ENCODE measurements at regions not wholly inside any gene's neighbourhood (a gene's known extent, or its start where the extent isn't known, plus 50 kb on each side); places are given as distances from the start of the nearest gene placed in this dataset.

GRCh38 chr1:55386456-55386855, 171.3 kb upstream of the USP24 start:
- no peak overlapping the region for H3K27ac ChIP-seq
- no peak for DNase-seq (ENCODE audit: low spot score)
- no peak for TF ChIP-seq CTCF (conservative IDR thresholded peaks at IDR 0.05; ENCODE audit: low read depth)
- ChIA-PET POLR2A (ENCODE audit: low non-redundant PET) (no interaction called here), CTCF (no interaction called here)

DNA sequence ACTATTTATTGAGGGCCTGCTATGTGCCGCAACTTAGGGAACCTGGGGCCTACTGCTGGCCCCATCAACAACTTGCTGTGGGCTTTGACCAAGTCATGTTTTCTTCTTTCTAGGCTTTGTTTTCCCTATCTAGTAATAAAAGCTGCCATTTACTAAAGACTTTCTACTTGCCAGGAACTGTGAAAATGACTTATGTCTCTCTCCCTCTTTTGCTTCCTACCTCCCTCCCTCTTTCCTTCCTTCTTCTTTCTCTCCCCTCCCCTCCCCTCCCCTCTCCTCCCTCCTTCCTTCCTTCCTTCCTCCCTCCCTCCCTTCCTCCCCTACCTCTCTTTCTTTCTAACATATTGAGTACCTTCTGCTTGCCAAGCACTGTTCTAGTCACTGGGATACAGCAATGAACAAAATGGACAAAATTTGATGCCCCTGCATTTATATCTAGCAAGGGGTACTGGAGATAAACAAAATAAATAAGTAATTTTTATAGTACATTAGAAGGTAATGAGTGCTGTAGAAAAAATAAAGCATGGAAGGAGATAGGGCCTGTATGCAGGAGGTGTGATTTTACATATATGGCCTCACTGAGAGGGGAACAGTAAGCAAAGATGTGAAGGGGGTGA, 170.3 kb upstream of the USP24 start:
- no peak overlapping the region for H3K27ac ChIP-seq
- no peak for DNase-seq (ENCODE audit: low spot score)
- POLR2A ChIA-PET (ENCODE audit: low non-redundant PET): no interaction called here
- CTCF ChIA-PET: no interaction called here
- TF ChIP-seq CTCF (conservative IDR thresholded peaks at IDR 0.05; ENCODE audit: low read depth): no peak

- TF ChIP-seq CTCF (conservative IDR thresholded peaks at IDR 0.05; ENCODE audit: low read depth): no peak
- ChIA-PET CTCF (no interaction called here), POLR2A (ENCODE audit: low non-redundant PET) (no interaction called here)
- DNase-seq (ENCODE audit: low spot score): no peak
- H3K27ac ChIP-seq: no peak overlapping the region
Observed at GRCh38 chr1:55384637-55385036, 169.5 kb upstream of the USP24 start.

DNA sequence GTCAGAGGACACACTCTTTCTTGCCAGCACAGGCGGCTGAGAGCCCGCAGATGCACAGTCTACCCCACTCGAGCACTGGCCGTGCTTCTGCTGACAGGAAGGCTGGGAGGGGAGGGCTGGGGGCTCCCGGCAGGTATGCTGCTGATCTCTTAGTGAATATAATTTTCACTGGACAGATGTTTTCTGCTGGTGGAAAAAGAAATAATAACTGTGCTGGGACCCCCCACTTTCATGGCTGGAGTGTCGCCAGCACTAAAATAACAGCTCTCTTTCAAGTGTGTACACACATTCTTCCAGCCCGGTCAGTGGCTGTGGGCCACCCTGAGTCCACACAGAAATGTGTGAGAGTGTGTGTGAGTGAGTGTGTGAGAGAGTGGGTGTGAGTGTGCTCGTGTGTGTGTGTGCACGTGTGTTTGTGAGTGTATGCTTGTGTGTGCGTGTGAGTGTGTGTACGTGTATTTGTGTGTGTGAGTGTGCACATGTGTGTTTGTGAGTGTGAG, 167.7 kb upstream of the USP24 start:
- no peak for DNase-seq (ENCODE audit: low spot score)
- H3K27ac ChIP-seq: no peak overlapping the region
- ChIA-PET CTCF (no interaction called here), POLR2A (ENCODE audit: low non-redundant PET) (no interaction called here)
- no peak for TF ChIP-seq CTCF (conservative IDR thresholded peaks at IDR 0.05; ENCODE audit: low read depth)

DNA sequence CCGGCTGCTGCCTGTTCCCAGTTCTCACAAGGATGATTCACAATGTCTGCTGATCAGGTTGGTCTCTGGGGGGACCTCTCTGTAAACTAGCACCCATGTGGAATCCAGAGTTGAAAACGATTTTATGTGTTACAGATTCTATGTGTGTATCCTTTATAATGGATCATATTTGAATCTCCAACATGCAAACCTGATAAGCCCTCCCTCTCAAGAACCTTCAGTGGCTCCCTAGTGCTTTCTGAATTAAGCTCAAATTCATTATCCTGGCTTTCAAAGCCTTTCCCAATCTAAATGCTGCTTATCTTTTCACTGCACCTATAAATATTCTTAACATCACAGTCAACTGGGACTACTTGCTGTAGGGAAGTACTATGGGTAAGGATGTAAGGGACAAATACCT, 166.8 kb upstream of the USP24 start:
- no peak for TF ChIP-seq CTCF (conservative IDR thresholded peaks at IDR 0.05; ENCODE audit: low read depth)

DNA sequence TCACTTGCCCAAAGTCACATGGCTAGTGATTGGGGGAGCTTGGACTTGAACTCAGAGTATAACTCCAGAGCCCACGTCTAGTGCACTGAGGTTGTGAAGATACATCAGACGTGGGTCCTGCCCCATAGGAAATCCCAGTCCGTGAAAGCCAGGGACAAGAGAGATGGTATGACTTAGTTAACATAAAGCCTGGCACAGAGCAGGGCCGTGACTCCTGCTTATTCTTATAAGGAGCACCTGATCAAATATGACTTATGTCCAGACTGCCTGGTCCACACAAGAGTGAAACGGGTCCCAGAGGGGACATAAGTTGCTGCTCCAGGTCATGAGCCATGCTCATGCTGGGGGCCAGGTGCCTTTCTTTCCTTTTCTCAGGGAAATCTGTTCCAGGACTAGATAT, 166.3 kb upstream of the USP24 start:
- ChIA-PET CTCF (no interaction called here), POLR2A (ENCODE audit: low non-redundant PET) (no interaction called here)
- no peak for DNase-seq (ENCODE audit: low spot score)
- no peak overlapping the region for H3K27ac ChIP-seq
- no peak for TF ChIP-seq CTCF (conservative IDR thresholded peaks at IDR 0.05; ENCODE audit: low read depth)

More for the DNA sequence above, 166.8 kb upstream of the USP24 start:
- CTCF ChIA-PET: no interaction called here
- POLR2A ChIA-PET (ENCODE audit: low non-redundant PET): no interaction called here
- DNase-seq (ENCODE audit: low spot score): no peak
- no peak overlapping the region for H3K27ac ChIP-seq

Measured in RWPE1 (cell line).